ENCODE measurements at regions not wholly inside any gene's neighbourhood (a gene's known extent, or its start where the extent isn't known, plus 50 kb on each side); places are given as distances from the start of the nearest gene placed in this dataset.

DNA sequence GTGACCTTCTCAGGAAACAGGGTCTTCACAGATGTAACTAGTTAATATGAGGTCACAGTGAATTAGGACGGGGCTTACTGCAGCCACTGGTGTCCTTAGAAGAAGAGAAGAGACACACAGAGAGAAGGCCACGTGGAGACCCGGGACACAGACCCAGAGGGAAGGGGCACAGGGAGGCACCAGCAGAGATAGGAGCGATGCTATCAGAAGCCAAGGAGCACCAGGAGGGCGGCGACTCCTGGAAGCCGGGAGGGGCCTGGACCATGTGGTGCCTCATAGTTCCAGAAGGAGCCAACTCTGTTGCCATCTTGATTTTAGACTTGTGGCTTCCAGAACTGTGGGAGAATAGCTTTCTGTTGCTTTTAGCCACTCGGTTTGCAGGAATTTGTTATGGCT, 505.9 kb downstream of the TCERG1L start:
- TF ChIP-seq, protein P1, sequence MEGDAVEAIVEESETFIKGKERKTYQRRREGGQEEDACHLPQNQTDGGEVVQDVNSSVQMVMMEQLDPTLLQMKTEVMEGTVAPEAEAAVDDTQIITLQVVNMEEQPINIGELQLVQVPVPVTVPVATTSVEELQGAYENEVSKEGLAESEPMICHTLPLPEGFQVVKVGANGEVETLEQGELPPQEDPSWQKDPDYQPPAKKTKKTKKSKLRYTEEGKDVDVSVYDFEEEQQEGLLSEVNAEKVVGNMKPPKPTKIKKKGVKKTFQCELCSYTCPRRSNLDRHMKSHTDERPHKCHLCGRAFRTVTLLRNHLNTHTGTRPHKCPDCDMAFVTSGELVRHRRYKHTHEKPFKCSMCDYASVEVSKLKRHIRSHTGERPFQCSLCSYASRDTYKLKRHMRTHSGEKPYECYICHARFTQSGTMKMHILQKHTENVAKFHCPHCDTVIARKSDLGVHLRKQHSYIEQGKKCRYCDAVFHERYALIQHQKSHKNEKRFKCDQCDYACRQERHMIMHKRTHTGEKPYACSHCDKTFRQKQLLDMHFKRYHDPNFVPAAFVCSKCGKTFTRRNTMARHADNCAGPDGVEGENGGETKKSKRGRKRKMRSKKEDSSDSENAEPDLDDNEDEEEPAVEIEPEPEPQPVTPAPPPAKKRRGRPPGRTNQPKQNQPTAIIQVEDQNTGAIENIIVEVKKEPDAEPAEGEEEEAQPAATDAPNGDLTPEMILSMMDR (conservative IDR thresholded peaks at IDR 0.05; ENCODE audit: low read depth, low read length) = no peak
- no peak for TF ChIP-seq EZH2 (IDR thresholded peaks at IDR 0.05; ENCODE audit: borderline replicate concordance, low read depth, low read length, poor library complexity, severe bottlenecking)

Measured in A673 (cell line).